ENCODE measurements at regions not wholly inside any gene's neighbourhood (a gene's known extent, or its start where the extent isn't known, plus 50 kb on each side); places are given as distances from the start of the nearest gene placed in this dataset.

DNA sequence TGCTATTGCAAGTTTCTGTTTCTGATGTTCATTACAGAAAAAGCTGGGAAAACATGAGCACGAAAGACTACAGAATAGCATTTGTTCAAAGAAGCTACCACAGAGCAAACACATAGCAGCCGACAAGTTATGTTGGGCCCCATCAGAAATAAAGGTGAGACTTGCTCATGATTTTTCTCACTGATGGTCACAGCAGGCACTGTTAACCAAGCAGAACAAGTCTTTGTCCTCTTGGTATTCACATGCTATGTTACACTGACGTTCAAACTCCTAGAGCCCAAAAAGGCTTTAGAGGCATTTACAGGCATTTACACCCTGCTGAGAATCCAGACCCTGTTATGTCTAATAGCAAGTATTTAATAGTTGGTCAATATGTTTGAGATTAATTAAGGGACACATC, 235.0 kb upstream of the HNMT start:
- no peak for DNase-seq (ENCODE audit: low spot score)

DNA sequence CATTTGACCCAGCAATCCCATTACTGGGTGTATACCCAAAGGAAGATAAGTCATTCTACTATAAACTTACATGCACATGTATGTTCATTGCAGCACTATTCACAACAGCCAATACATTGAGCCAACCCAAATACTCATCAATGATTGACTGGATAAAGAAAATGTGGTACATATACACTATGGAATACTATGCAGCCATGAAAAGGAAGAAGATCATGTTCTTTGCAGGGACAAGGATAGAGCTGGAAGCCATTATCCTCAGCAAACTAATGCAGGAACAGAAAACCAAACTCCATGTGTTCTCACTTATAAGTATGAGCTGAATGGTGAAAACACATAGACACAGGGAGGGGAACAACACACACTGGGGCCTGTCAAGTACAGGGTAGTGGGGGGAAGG, 226.7 kb upstream of the HNMT start:
- DNase-seq (ENCODE audit: low spot score) = no peak

DNA sequence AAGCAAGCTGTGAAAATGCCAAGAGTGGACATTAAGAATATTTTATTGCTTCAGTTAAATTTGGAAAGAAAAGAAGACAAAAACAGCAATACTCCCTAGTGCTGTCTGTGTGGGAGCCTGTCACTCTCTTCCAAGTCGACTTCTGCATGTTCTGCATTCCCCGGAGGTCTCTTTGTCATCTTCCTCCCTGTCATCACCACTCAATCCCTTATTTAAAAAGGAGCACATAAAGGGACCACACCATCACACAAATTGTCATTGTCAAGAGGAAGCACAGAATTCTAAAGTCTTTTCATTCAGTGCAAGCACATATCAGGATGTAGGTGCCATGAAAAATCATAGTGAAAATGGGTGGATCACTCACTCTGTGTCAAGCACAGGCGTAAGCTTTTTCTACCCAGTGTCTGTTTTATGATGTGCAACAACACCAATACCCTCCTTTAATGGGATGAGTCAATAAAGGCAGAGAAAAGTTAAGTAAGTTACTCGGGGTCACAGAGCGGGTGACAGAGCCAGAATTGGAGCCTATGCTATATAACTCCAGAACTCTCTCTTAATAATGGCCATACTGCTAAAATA, 222.4 kb upstream of the HNMT start:
- no peak for DNase-seq (ENCODE audit: low spot score)

DNA sequence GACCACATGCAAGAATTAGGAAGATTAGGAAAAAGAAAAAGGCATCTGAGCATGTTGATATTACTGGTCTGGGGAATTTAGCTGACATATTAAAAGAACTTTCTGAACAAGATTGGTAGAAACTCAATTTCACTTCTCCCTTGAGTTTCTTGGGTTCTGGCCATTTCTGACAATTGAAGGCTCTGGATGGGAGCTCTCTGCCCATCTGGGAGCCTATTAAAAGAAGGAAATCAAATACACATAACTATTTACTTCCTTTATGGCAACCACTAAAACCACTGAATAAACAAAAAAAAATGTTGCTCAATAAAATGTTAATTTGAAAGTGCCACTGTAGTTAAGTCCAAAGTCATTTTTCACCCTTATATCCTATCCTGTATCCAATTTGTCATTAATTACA, 216.8 kb upstream of the HNMT start:
- DNase-seq (ENCODE audit: low spot score) = no peak

DNA sequence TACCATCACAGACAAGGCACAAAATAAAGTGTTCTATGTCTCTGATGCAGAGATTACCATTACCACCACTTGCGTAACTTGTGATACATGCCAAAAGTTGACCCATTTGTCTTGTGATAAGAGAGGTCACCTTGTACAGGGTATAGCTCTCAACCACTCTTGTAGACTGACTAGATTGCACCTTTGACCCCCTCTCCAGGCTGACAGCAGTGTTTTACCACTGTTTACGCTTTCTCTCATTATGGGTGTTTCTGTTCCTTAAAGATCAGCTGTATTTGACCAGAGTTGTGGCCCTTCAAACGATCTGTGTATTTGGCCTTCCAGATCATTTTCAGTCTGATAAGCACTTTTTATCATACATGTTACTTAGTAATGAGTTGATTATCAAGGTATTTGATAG, 215.7 kb upstream of the HNMT start:
- DNase-seq (ENCODE audit: low spot score) = no peak

- no peak for DNase-seq (ENCODE audit: low spot score)
Measured at GRCh38 chr2:137764646-137765045, 199.6 kb upstream of the HNMT start.

DNA sequence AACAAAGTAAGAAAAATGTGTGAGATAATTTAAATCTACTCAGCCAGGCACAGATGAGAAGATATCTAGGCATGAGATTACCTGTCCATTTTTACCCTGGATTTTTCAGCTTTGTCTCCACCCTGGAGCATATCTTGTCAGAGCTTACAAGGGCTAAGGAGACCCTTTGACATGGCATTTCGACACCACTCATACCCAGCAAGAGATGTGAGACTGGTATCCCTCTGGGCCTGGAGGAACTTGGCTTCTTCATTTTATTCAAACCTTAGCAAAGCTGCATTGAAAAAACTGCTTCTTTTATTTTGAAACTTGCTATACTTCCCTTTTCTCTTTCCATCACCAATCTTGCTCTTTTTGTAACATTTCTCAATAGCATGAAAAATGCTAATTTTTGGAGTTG, 194.9 kb upstream of the HNMT start:
- no peak for DNase-seq (ENCODE audit: low spot score)

- DNase-seq (ENCODE audit: low spot score) = no peak
Measured at GRCh38 chr2:137770166-137770565, 194.1 kb upstream of the HNMT start.

DNA sequence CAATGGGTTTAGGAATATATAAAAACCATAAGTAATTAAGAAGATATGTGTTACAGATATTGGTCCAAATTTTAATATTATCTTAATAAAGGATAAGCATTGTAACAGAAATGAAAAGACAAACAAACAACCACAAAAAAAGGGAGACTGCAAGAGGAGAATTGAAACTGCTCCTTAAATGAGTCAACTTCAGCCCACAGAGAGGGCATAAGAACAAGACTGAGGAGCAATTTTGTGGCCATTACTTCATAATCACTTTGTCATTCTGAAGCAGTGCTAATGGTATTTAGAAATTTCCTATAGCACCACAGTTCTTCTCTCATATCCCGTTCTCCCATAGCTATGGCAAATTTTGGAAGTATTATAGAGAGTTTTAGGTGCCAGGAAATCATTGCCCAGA, 193.2 kb upstream of the HNMT start:
- no peak for DNase-seq (ENCODE audit: low spot score)

DNA sequence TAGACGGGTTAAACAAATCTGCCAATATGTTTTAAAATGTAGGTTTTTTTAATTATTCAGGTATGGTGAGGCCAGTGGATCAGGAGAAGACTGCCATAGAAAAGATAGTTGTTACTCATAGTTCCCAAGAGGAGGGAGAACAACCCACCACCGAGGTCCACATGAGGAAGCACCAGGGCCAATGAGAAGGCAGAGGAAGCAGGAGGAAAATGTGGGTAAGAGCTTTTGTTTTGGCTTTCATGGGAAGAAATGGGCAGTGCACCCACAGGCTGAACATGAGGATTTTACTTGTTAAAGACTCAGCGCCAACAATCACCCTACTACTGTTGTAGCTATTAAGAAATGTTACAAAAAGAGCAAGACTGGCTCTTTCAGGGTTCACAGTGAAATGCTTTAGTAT, 191.8 kb upstream of the HNMT start:
- no peak for DNase-seq (ENCODE audit: low spot score)

- no peak for DNase-seq (ENCODE audit: low spot score)
Measured at GRCh38 chr2:137775529-137775928, 188.7 kb upstream of the HNMT start.

GRCh38 chr2:137776697-137777096, 187.6 kb upstream of the HNMT start:
- no peak for DNase-seq (ENCODE audit: low spot score)

GRCh38 chr2:137797641-137798040, 166.6 kb upstream of the HNMT start:
- no peak for DNase-seq (ENCODE audit: low spot score)

DNA sequence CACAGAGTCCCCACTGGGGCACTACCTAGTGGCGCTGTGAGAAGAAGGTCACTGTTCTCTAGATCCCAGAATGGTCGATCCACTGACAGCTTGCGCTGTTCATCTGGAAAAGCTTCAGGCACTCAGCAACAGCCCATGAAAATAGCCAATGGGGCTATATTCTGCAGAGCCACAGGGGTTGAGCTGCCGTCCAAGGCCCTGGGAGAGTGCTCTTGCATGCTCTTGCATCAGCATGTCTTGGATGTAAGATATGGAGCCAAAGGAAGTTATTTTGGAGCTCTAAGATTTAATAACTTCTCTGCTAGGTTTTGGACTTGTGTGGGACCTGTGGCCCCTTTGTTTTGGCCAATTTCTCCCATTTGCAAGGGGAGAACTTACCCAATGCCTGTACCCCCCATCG, 164.7 kb upstream of the HNMT start:
- DNase-seq (ENCODE audit: low spot score) = no peak

GRCh38 chr2:137800386-137800785, 163.9 kb upstream of the HNMT start:
- no peak for DNase-seq (ENCODE audit: low spot score)

DNA sequence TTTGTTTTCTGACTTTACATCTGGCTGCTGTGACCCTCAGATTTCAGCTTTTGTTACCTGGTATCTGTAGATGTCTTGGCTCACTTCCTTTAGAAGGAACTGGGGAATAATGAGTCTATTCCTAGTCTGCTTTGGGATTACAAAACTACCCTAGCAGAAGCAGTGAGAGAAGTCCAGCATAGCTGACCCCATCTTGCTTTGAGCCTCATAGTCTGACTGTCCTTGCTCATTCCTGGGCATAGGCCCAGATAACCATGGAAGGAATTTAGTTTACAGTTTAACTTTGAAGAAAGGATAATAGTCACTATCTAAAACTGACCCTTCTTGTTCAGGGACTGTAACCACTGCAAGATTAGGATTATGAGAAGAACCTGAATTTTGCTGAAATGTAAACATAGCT, 163.0 kb upstream of the HNMT start:
- no peak for DNase-seq (ENCODE audit: low spot score)

- no peak for DNase-seq (ENCODE audit: low spot score)
Measured at GRCh38 chr2:137802038-137802437, 162.2 kb upstream of the HNMT start.

GRCh38 chr2:137806068-137806805, 158.0 kb upstream of the HNMT start:
- no peak for DNase-seq (ENCODE audit: low spot score)

GRCh38 chr2:137809252-137809651, 155.0 kb upstream of the HNMT start:
- no peak for DNase-seq (ENCODE audit: low spot score)

GRCh38 chr2:137809837-137810236, 154.4 kb upstream of the HNMT start:
- DNase-seq (ENCODE audit: low spot score) = no peak

DNA sequence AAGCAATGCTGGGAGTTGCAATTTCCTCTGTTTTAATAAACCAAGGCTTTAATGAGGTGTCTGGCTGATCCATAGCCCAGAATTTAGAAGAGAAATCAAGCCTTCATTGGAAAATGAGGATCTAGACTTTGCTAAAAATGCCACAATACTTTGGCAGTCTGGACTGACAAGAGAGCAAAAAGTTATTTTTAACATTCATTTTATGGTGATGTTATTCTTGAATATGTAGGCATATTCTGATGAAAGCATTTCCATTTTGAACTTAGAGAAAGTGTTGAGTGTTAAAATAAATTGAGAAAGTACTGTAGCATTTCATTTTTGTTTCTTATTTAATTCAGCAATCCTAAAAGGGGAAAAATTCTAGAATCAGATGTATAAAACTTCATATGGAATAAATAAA, 151.8 kb upstream of the HNMT start:
- no peak for DNase-seq (ENCODE audit: low spot score)

DNA sequence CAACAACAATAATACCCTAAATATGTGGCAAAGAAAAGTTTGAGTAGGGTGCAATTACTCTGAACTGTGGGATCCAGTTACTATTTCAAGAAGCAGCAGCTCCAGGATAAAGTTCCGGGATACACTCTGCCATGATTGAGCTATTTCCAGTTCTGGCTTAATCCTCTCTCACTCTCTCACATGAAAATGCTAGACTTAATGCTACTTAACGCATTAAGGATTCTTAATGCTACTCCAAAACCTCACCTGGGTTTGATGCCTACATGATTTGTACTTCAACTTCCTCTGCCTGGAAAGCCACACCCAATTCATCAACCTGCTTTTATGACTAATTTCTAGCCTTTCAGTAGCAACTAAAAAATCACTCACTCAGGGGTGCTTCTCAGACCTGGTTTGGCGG, 151.1 kb upstream of the HNMT start:
- DNase-seq (ENCODE audit: low spot score) = no peak

DNA sequence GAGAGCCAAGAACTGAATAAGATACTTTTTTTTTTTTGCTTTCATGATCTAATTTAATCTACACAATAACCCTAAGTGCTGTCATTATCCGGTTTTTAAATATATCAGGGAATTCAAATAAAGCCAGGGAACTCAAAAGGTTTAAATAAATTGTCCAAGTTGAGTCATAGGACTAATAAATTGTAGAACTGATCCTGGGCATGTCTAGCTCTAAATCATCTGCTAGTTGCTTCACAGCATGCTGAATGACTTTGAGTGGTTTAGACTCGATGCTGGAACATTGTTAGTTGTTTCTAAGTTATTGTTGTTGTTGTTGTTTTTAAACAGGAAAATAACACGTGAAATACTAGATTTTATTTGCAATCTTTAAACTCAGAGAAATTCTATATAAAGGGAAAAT, 147.2 kb upstream of the HNMT start:
- no peak for DNase-seq (ENCODE audit: low spot score)

DNA sequence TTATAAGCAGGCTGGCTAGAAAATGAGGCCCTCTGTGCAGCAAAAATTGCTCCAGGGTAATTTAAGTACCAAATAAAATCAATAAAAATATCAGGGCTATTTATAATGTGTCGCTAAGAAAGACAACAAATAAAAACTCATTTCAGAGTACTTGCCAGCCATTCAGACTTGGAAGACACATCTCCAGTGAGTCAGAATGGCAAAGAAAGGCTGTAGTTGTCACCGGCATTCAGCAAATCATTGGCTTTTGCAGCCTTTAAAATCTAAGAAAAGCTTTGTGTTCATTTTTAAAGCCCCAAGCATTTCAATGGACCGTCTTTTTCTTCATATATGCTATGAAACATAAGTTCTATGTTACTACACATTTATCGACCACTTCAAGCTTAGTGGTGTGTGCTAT, 141.1 kb upstream of the HNMT start:
- DNase-seq (ENCODE audit: low spot score) = no peak
